ENCODE measurements at regions not wholly inside any gene's neighbourhood (a gene's known extent, or its start where the extent isn't known, plus 50 kb on each side); places are given as distances from the start of the nearest gene placed in this dataset.

- Histone ChIP-seq H3K36me3 (ENCODE audit: control insufficient read depth in 1 of 2, insufficient read depth in 2 of 2, low read depth in 1 of 2, low read length in 2 of 2) (no peaks in the 10 kb centered on the region), H3K23ac (ENCODE audit: low read length in 2 of 2) (no peak overlapping the region), H3K14ac (ENCODE audit: low read length in 2 of 2) (no peak overlapping the region), H4K8ac (ENCODE audit: low read length) (no peak overlapping the region), H2BK120ac (ENCODE audit: low read depth, low read length) (no peak overlapping the region), H3K9me3 (ENCODE audit: control insufficient read depth, low read length) (no peaks in the 10 kb centered on the region), H3K4ac (ENCODE audit: low read depth in 1 of 2, low read length in 2 of 2) (no peak overlapping the region), H3K18ac (ENCODE audit: low read depth in 1 of 2, low read length in 2 of 2) (no peak overlapping the region), H2BK15ac (ENCODE audit: low read depth, poor library complexity, severe bottlenecking) (no peak overlapping the region), H3K79me1 (replicated peaks; ENCODE audit: low read length, poor library complexity, severe bottlenecking) (no peaks in the 10 kb centered on the region), H3K27ac (ENCODE audit: low read length, poor library complexity, severe bottlenecking) (no peak overlapping the region), H2BK12ac (ENCODE audit: low read length in 2 of 2) (no peak overlapping the region), H2AFZ (ENCODE audit: low read depth, low read length) (no peak overlapping the region), H2AK5ac (ENCODE audit: low read length, severe bottlenecking) (no peak overlapping the region), H3K9ac (ENCODE audit: low read length) (no peak overlapping the region), H3K4me2 (ENCODE audit: low read length, poor library complexity, severe bottlenecking) (no peak overlapping the region), H4K91ac (ENCODE audit: low read length) (no peak overlapping the region), H3K4me3 (ENCODE audit: insufficient read depth in 1 of 2, low read depth in 1 of 2, low read length in 2 of 2) (no peak overlapping the region), H3K4me1 (ENCODE audit: control insufficient read depth, insufficient read depth, low read depth, low read length) (no peaks in the 10 kb centered on the region), H3K27me3 (ENCODE audit: control insufficient read depth in 1 of 2, insufficient read depth in 1 of 2, low read length in 2 of 2) (no peaks in the 10 kb centered on the region), H2BK5ac (ENCODE audit: low read depth, low read length, poor library complexity, severe bottlenecking) (no peak overlapping the region)
- 80% methylated on average over 2 of the region's 2 CpGs for WGBS
- DNase-seq: no peak
These were observed 143.4 kb upstream of the DSCAM start for GRCh38 chr21:40990366-40990765.

DNA sequence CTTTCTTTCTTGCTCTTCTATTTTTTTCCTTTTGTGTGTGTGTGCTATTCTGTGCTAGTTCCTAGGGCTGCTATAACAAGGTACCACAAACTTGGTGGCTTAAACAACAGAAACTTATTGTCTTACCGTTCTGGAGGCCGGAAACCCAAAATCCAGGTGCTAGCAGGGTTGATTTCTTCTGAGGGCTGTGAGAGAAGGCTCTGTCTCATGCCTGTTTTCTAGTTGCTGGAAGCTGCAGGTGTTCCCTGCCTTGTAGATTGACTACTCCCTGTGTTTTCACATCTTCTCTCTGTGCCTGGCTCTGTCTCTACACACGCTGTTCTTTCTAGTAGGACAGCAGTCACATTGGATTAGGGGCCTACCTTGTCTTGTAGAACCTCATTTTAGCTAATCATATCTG lies 150.9 kb upstream of the DSCAM start:
- WGBS: 62% methylated on average over 3 of the region's 3 CpGs

DNA sequence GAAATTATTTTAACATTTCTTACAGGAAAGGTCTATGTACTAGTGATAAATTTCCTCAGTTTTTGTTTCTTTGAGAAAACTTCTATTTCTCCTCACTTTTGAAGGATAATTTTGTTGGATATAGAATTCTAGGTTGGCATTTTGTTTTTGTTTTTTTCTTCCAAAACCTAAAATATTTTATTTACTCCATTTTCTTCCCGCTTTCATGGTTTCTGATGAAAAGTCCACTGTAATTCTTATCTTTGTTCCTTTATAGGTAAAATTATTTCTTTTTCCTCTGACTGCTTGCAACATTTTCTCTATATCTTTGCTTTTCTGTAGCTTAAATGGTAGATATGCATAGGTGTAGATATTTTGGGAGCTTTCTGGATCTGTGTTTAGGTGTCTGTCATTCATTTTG lies 153.9 kb upstream of the DSCAM start:
- Histone ChIP-seq H3K14ac (ENCODE audit: low read length in 2 of 2) (no peak overlapping the region), H2BK15ac (ENCODE audit: low read depth, poor library complexity, severe bottlenecking) (no peak overlapping the region), H4K8ac (ENCODE audit: low read length) (no peak overlapping the region), H2AK5ac (ENCODE audit: low read length, severe bottlenecking) (no peak overlapping the region), H4K91ac (ENCODE audit: low read length) (no peak overlapping the region), H2AFZ (ENCODE audit: low read depth, low read length) (no peak overlapping the region), H3K27me3 (ENCODE audit: control insufficient read depth in 1 of 2, insufficient read depth in 1 of 2, low read length in 2 of 2) (no peaks in the 10 kb centered on the region), H2BK5ac (ENCODE audit: low read depth, low read length, poor library complexity, severe bottlenecking) (no peak overlapping the region), H3K36me3 (ENCODE audit: control insufficient read depth in 1 of 2, insufficient read depth in 2 of 2, low read depth in 1 of 2, low read length in 2 of 2) (no peaks in the 10 kb centered on the region), H3K9me3 (ENCODE audit: control insufficient read depth, low read length) (peaks cover 51% of the 10 kb centered on the region), H2BK120ac (ENCODE audit: low read depth, low read length) (no peak overlapping the region), H3K4ac (ENCODE audit: low read depth in 1 of 2, low read length in 2 of 2) (no peak overlapping the region), H3K79me1 (replicated peaks; ENCODE audit: low read length, poor library complexity, severe bottlenecking) (no peaks in the 10 kb centered on the region), H2BK12ac (ENCODE audit: low read length in 2 of 2) (no peak overlapping the region), H3K18ac (ENCODE audit: low read depth in 1 of 2, low read length in 2 of 2) (no peak overlapping the region), H3K4me1 (ENCODE audit: control insufficient read depth, insufficient read depth, low read depth, low read length) (no peaks in the 10 kb centered on the region), H3K4me2 (ENCODE audit: low read length, poor library complexity, severe bottlenecking) (no peak overlapping the region), H3K27ac (ENCODE audit: low read length, poor library complexity, severe bottlenecking) (no peak overlapping the region), H3K4me3 (ENCODE audit: insufficient read depth in 1 of 2, low read depth in 1 of 2, low read length in 2 of 2) (no peak overlapping the region), H3K9ac (ENCODE audit: low read length) (no peak overlapping the region), H3K23ac (ENCODE audit: low read length in 2 of 2) (no peak overlapping the region)
- DNase-seq: no peak
- WGBS: no CpG with 5 or more reads among the region's 1 CpG

More for the DNA sequence above, 150.9 kb upstream of the DSCAM start:
- no peak overlapping the region for H4K91ac ChIP-seq (ENCODE audit: low read length)
- no peak overlapping the region for H2AFZ ChIP-seq (ENCODE audit: low read depth, low read length)
- no peak overlapping the region for H3K9ac ChIP-seq (ENCODE audit: low read length)
- no peaks in the 10 kb centered on the region for H3K27me3 ChIP-seq (ENCODE audit: control insufficient read depth in 1 of 2, insufficient read depth in 1 of 2, low read length in 2 of 2)
- H3K9me3 ChIP-seq (ENCODE audit: control insufficient read depth, low read length): peaks cover 41% of the 10 kb centered on the region
- H2AK5ac ChIP-seq (ENCODE audit: low read length, severe bottlenecking): no peak overlapping the region
- no peak overlapping the region for H3K23ac ChIP-seq (ENCODE audit: low read length in 2 of 2)
- no peaks in the 10 kb centered on the region for H3K4me1 ChIP-seq (ENCODE audit: control insufficient read depth, insufficient read depth, low read depth, low read length)
- no peak overlapping the region for H2BK5ac ChIP-seq (ENCODE audit: low read depth, low read length, poor library complexity, severe bottlenecking)
- H3K36me3 ChIP-seq (ENCODE audit: control insufficient read depth in 1 of 2, insufficient read depth in 2 of 2, low read depth in 1 of 2, low read length in 2 of 2): no peaks in the 10 kb centered on the region
- no peak overlapping the region for H3K18ac ChIP-seq (ENCODE audit: low read depth in 1 of 2, low read length in 2 of 2)
- H2BK120ac ChIP-seq (ENCODE audit: low read depth, low read length): no peak overlapping the region
- no peak overlapping the region for H3K27ac ChIP-seq (ENCODE audit: low read length, poor library complexity, severe bottlenecking)
- H2BK15ac ChIP-seq (ENCODE audit: low read depth, poor library complexity, severe bottlenecking): no peak overlapping the region
- H2BK12ac ChIP-seq (ENCODE audit: low read length in 2 of 2): no peak overlapping the region
- no peak overlapping the region for H3K4ac ChIP-seq (ENCODE audit: low read depth in 1 of 2, low read length in 2 of 2)
- H4K8ac ChIP-seq (ENCODE audit: low read length): no peak overlapping the region
- H3K4me2 ChIP-seq (ENCODE audit: low read length, poor library complexity, severe bottlenecking): no peak overlapping the region
- no peak for DNase-seq
- no peaks in the 10 kb centered on the region for H3K79me1 ChIP-seq (replicated peaks; ENCODE audit: low read length, poor library complexity, severe bottlenecking)
- H3K14ac ChIP-seq (ENCODE audit: low read length in 2 of 2): no peak overlapping the region
- H3K4me3 ChIP-seq (ENCODE audit: insufficient read depth in 1 of 2, low read depth in 1 of 2, low read length in 2 of 2): no peak overlapping the region

- WGBS: 60% methylated on average over 4 of the region's 6 CpGs
- peaks cover 28% of the 10 kb centered on the region for H3K9me3 ChIP-seq (ENCODE audit: control insufficient read depth, low read length)
- no peak overlapping the region for H3K4me2 ChIP-seq (ENCODE audit: low read length, poor library complexity, severe bottlenecking)
- no peaks in the 10 kb centered on the region for H3K79me1 ChIP-seq (replicated peaks; ENCODE audit: low read length, poor library complexity, severe bottlenecking)
- no peak overlapping the region for H4K91ac ChIP-seq (ENCODE audit: low read length)
- no peak overlapping the region for H2BK15ac ChIP-seq (ENCODE audit: low read depth, poor library complexity, severe bottlenecking)
- H2AK5ac ChIP-seq (ENCODE audit: low read length, severe bottlenecking): no peak overlapping the region
- H3K36me3 ChIP-seq (ENCODE audit: control insufficient read depth in 1 of 2, insufficient read depth in 2 of 2, low read depth in 1 of 2, low read length in 2 of 2): no peaks in the 10 kb centered on the region
- no peak overlapping the region for H2BK12ac ChIP-seq (ENCODE audit: low read length in 2 of 2)
- no peak overlapping the region for H3K4ac ChIP-seq (ENCODE audit: low read depth in 1 of 2, low read length in 2 of 2)
- no peaks in the 10 kb centered on the region for H3K4me1 ChIP-seq (ENCODE audit: control insufficient read depth, insufficient read depth, low read depth, low read length)
- no peak overlapping the region for H2BK5ac ChIP-seq (ENCODE audit: low read depth, low read length, poor library complexity, severe bottlenecking)
- H3K23ac ChIP-seq (ENCODE audit: low read length in 2 of 2): no peak overlapping the region
- H2AFZ ChIP-seq (ENCODE audit: low read depth, low read length): no peak overlapping the region
- H3K4me3 ChIP-seq (ENCODE audit: insufficient read depth in 1 of 2, low read depth in 1 of 2, low read length in 2 of 2): no peak overlapping the region
- H3K27me3 ChIP-seq (ENCODE audit: control insufficient read depth in 1 of 2, insufficient read depth in 1 of 2, low read length in 2 of 2): no peaks in the 10 kb centered on the region
- no peak overlapping the region for H2BK120ac ChIP-seq (ENCODE audit: low read depth, low read length)
- no peak overlapping the region for H3K18ac ChIP-seq (ENCODE audit: low read depth in 1 of 2, low read length in 2 of 2)
- no peak for DNase-seq
- H3K14ac ChIP-seq (ENCODE audit: low read length in 2 of 2): no peak overlapping the region
- H3K27ac ChIP-seq (ENCODE audit: low read length, poor library complexity, severe bottlenecking): no peak overlapping the region
- H4K8ac ChIP-seq (ENCODE audit: low read length): no peak overlapping the region
- H3K9ac ChIP-seq (ENCODE audit: low read length): no peak overlapping the region
These were observed 159.7 kb upstream of the DSCAM start for GRCh38 chr21:41006636-41007035.

Data from mesenchymal stem cell (in vitro differentiated cells and primary cell).